ENCODE measurements at regions not wholly inside any gene's neighbourhood (a gene's known extent, or its start where the extent isn't known, plus 50 kb on each side); places are given as distances from the start of the nearest gene placed in this dataset.

- H3K4me3 ChIP-seq (ENCODE audit: low read length): no peak overlapping the region
- H3K27me3 ChIP-seq (ENCODE audit: control insufficient read depth, insufficient read depth, low read length): no peaks in the 10 kb centered on the region
- H3K9me3 ChIP-seq (replicated peaks; ENCODE audit: low read length): no peaks in the 10 kb centered on the region
- H3K4me2 ChIP-seq (ENCODE audit: low read length): no peak overlapping the region
- H3K4me1 ChIP-seq (ENCODE audit: control insufficient read depth, insufficient read depth, low read length): no peaks in the 10 kb centered on the region
- no peaks in the 10 kb centered on the region for H3K36me3 ChIP-seq (ENCODE audit: insufficient read depth, low read length)
- H3K9ac ChIP-seq (ENCODE audit: low read depth, low read length): no peak overlapping the region
These were observed 537.1 kb upstream of the CDH18 start for GRCh38 chr5:20524991-20525529.

- no peak overlapping the region for H3K9ac ChIP-seq (ENCODE audit: low read depth, low read length)
- H3K4me2 ChIP-seq (ENCODE audit: low read length): no peak overlapping the region
- no peaks in the 10 kb centered on the region for H3K27me3 ChIP-seq (ENCODE audit: control insufficient read depth, insufficient read depth, low read length)
- no peaks in the 10 kb centered on the region for H3K36me3 ChIP-seq (ENCODE audit: insufficient read depth, low read length)
- no peaks in the 10 kb centered on the region for H3K4me1 ChIP-seq (ENCODE audit: control insufficient read depth, insufficient read depth, low read length)
- H3K9me3 ChIP-seq (replicated peaks; ENCODE audit: low read length): no peaks in the 10 kb centered on the region
- H3K4me3 ChIP-seq (ENCODE audit: low read length): no peak overlapping the region
These were observed 535.0 kb upstream of the CDH18 start for GRCh38 chr5:20522905-20523482.

- Histone ChIP-seq H3K9me3 (replicated peaks; ENCODE audit: low read length) (no peaks in the 10 kb centered on the region), H3K27me3 (ENCODE audit: control insufficient read depth, insufficient read depth, low read length) (no peaks in the 10 kb centered on the region), H3K36me3 (ENCODE audit: insufficient read depth, low read length) (no peaks in the 10 kb centered on the region), H3K4me3 (ENCODE audit: low read length) (no peak overlapping the region), H3K4me2 (ENCODE audit: low read length) (no peak overlapping the region), H3K9ac (ENCODE audit: low read depth, low read length) (no peak overlapping the region), H3K4me1 (ENCODE audit: control insufficient read depth, insufficient read depth, low read length) (no peaks in the 10 kb centered on the region)
These were observed 527.6 kb upstream of the CDH18 start for GRCh38 chr5:20515606-20516005.

- H3K9me3 ChIP-seq (replicated peaks; ENCODE audit: low read length): peaks cover 4% of the 10 kb centered on the region
- no peaks in the 10 kb centered on the region for H3K36me3 ChIP-seq (ENCODE audit: insufficient read depth, low read length)
- no peak overlapping the region for H3K4me3 ChIP-seq (ENCODE audit: low read length)
- H3K27me3 ChIP-seq (ENCODE audit: control insufficient read depth, insufficient read depth, low read length): no peaks in the 10 kb centered on the region
- H3K4me2 ChIP-seq (ENCODE audit: low read length): no peak overlapping the region
- no peak overlapping the region for H3K9ac ChIP-seq (ENCODE audit: low read depth, low read length)
- H3K4me1 ChIP-seq (ENCODE audit: control insufficient read depth, insufficient read depth, low read length): no peaks in the 10 kb centered on the region
These were observed 526.1 kb upstream of the CDH18 start for GRCh38 chr5:20514145-20514544.

GRCh38 chr5:20500546-20500945 is 512.5 kb upstream of the CDH18 start:
- H3K9ac ChIP-seq (ENCODE audit: low read depth, low read length): no peak overlapping the region

GRCh38 chr5:20498926-20499325 is 510.9 kb upstream of the CDH18 start:
- Histone ChIP-seq H3K4me1 (ENCODE audit: control insufficient read depth, insufficient read depth, low read length) (no peaks in the 10 kb centered on the region), H3K36me3 (ENCODE audit: insufficient read depth, low read length) (no peaks in the 10 kb centered on the region), H3K9me3 (replicated peaks; ENCODE audit: low read length) (no peaks in the 10 kb centered on the region), H3K9ac (ENCODE audit: low read depth, low read length) (no peak overlapping the region), H3K27me3 (ENCODE audit: control insufficient read depth, insufficient read depth, low read length) (no peaks in the 10 kb centered on the region), H3K4me3 (ENCODE audit: low read length) (no peak overlapping the region), H3K4me2 (ENCODE audit: low read length) (no peak overlapping the region)

More at GRCh38 chr5:20500546-20500945, 512.5 kb upstream of the CDH18 start:
- no peaks in the 10 kb centered on the region for H3K36me3 ChIP-seq (ENCODE audit: insufficient read depth, low read length)
- H3K27me3 ChIP-seq (ENCODE audit: control insufficient read depth, insufficient read depth, low read length): no peaks in the 10 kb centered on the region
- H3K4me1 ChIP-seq (ENCODE audit: control insufficient read depth, insufficient read depth, low read length): no peaks in the 10 kb centered on the region
- H3K9me3 ChIP-seq (replicated peaks; ENCODE audit: low read length): no peaks in the 10 kb centered on the region
- H3K4me2 ChIP-seq (ENCODE audit: low read length): no peak overlapping the region
- H3K4me3 ChIP-seq (ENCODE audit: low read length): no peak overlapping the region

- Histone ChIP-seq H3K9ac (ENCODE audit: low read depth, low read length) (no peak overlapping the region), H3K9me3 (replicated peaks; ENCODE audit: low read length) (no peaks in the 10 kb centered on the region), H3K4me1 (ENCODE audit: control insufficient read depth, insufficient read depth, low read length) (no peaks in the 10 kb centered on the region), H3K4me2 (ENCODE audit: low read length) (no peak overlapping the region), H3K27me3 (ENCODE audit: control insufficient read depth, insufficient read depth, low read length) (no peaks in the 10 kb centered on the region), H3K4me3 (ENCODE audit: low read length) (no peak overlapping the region), H3K36me3 (ENCODE audit: insufficient read depth, low read length) (no peaks in the 10 kb centered on the region)
These were observed 510.1 kb upstream of the CDH18 start for GRCh38 chr5:20498102-20498501.

GRCh38 chr5:20497356-20497755 is 509.4 kb upstream of the CDH18 start:
- H3K36me3 ChIP-seq (ENCODE audit: insufficient read depth, low read length): no peaks in the 10 kb centered on the region
- H3K4me3 ChIP-seq (ENCODE audit: low read length): no peak overlapping the region
- no peaks in the 10 kb centered on the region for H3K4me1 ChIP-seq (ENCODE audit: control insufficient read depth, insufficient read depth, low read length)
- no peak overlapping the region for H3K9ac ChIP-seq (ENCODE audit: low read depth, low read length)
- H3K27me3 ChIP-seq (ENCODE audit: control insufficient read depth, insufficient read depth, low read length): no peaks in the 10 kb centered on the region
- H3K4me2 ChIP-seq (ENCODE audit: low read length): no peak overlapping the region
- H3K9me3 ChIP-seq (replicated peaks; ENCODE audit: low read length): no peaks in the 10 kb centered on the region

GRCh38 chr5:20494706-20495105 is 506.7 kb upstream of the CDH18 start:
- Histone ChIP-seq H3K27me3 (ENCODE audit: control insufficient read depth, insufficient read depth, low read length) (no peaks in the 10 kb centered on the region), H3K4me2 (ENCODE audit: low read length) (no peak overlapping the region), H3K9me3 (replicated peaks; ENCODE audit: low read length) (no peaks in the 10 kb centered on the region), H3K4me3 (ENCODE audit: low read length) (no peak overlapping the region), H3K36me3 (ENCODE audit: insufficient read depth, low read length) (no peaks in the 10 kb centered on the region), H3K9ac (ENCODE audit: low read depth, low read length) (no peak overlapping the region), H3K4me1 (ENCODE audit: control insufficient read depth, insufficient read depth, low read length) (no peaks in the 10 kb centered on the region)

GRCh38 chr5:20486826-20487225 is 498.8 kb upstream of the CDH18 start:
- no peaks in the 10 kb centered on the region for H3K4me1 ChIP-seq (ENCODE audit: control insufficient read depth, insufficient read depth, low read length)
- H3K27me3 ChIP-seq (ENCODE audit: control insufficient read depth, insufficient read depth, low read length): no peaks in the 10 kb centered on the region
- no peak overlapping the region for H3K4me2 ChIP-seq (ENCODE audit: low read length)
- H3K4me3 ChIP-seq (ENCODE audit: low read length): no peak overlapping the region
- H3K9me3 ChIP-seq (replicated peaks; ENCODE audit: low read length): no peaks in the 10 kb centered on the region
- H3K9ac ChIP-seq (ENCODE audit: low read depth, low read length): no peak overlapping the region
- H3K36me3 ChIP-seq (ENCODE audit: insufficient read depth, low read length): no peaks in the 10 kb centered on the region

GRCh38 chr5:20476016-20476415 is 488.0 kb upstream of the CDH18 start:
- Histone ChIP-seq H3K27me3 (ENCODE audit: control insufficient read depth, insufficient read depth, low read length) (no peaks in the 10 kb centered on the region), H3K4me1 (ENCODE audit: control insufficient read depth, insufficient read depth, low read length) (no peaks in the 10 kb centered on the region), H3K9me3 (replicated peaks; ENCODE audit: low read length) (no peaks in the 10 kb centered on the region), H3K9ac (ENCODE audit: low read depth, low read length) (no peak overlapping the region), H3K4me2 (ENCODE audit: low read length) (no peak overlapping the region), H3K4me3 (ENCODE audit: low read length) (no peak overlapping the region), H3K36me3 (ENCODE audit: insufficient read depth, low read length) (no peaks in the 10 kb centered on the region)

- Histone ChIP-seq H3K4me2 (ENCODE audit: low read length) (no peak overlapping the region), H3K9ac (ENCODE audit: low read depth, low read length) (no peak overlapping the region), H3K36me3 (ENCODE audit: insufficient read depth, low read length) (no peaks in the 10 kb centered on the region), H3K9me3 (replicated peaks; ENCODE audit: low read length) (peaks cover 4% of the 10 kb centered on the region), H3K4me1 (ENCODE audit: control insufficient read depth, insufficient read depth, low read length) (no peaks in the 10 kb centered on the region), H3K27me3 (ENCODE audit: control insufficient read depth, insufficient read depth, low read length) (no peaks in the 10 kb centered on the region), H3K4me3 (ENCODE audit: low read length) (no peak overlapping the region)
These were observed 483.0 kb upstream of the CDH18 start for GRCh38 chr5:20470997-20471396.
